GM12874 (cell line): ENCODE measurements at regions not wholly inside any gene's neighbourhood (a gene's known extent, or its start where the extent isn't known, plus 50 kb on each side); places are given as distances from the start of the nearest gene placed in this dataset.

ENCODE experiments used
- CTCF ChIP-seq: IDR thresholded peaks from 2 replicates; pipeline ENCODE4 v1.5.1; 2011; ENCODE audit warnings: low read depth, mild to moderate bottlenecking, control low read depth, low read length, moderate library complexity; ENCODE audit not compliant: insufficient read depth

DNA sequence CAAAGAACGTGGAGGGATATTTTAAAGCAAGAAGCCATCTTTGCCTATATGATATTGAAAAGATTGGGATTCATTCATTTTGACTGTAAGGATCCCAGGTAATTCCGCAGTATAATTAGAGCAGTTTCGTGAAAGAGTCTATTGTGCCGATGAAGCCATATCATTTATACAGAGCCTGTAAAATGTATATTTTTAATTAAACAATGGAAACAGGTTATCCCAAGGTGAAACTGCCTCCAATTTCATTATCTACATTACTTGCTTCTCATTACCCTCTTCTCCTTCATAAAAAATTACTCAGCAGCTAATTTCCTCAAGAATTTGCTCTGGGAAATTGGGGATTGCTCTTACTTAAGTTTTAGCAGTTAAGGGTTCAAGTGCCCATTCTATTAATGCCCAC lies 444.1 kb downstream of the SOCS6 start:
- no peak for TF ChIP-seq CTCF

DNA sequence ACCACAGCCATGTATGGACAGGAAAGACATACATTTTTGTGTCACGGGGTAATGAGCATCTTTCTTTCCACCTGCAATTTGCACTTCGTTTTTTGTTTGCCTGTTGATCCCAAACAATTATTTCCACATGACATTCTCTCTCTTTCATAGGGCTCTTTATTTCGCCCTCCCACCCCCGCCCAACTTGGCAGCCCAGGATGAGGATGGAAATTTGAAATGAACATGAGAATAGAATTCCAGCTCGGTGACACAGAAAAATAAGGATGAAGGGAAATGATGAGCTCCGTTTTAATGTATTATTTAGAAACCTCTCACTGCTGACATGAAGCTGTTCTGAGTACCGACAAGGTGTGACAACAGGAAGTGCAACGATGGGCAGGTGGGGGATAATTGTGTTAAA lies 443.3 kb downstream of the SOCS6 start:
- TF ChIP-seq CTCF, result no peak

DNA sequence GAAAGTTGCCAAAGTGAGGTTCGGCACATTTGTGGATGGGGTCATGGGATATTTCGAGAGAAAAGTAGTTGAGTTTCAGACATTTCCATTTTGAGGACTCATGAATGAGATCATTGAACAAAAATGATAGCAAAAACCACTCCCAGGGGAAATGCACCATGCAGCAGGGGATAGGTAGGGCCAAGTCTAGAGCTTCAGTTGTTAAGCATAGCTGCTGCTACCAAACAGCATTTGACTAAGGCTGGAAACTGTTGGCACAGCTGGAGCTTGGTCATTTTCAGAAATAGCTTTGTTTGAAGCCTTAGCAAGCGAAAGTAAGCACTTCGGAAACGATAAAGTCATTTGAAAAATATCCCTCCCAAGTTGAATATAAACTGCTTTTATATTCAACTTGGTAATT lies 431.8 kb downstream of the SOCS6 start:
- no peak for TF ChIP-seq CTCF

DNA sequence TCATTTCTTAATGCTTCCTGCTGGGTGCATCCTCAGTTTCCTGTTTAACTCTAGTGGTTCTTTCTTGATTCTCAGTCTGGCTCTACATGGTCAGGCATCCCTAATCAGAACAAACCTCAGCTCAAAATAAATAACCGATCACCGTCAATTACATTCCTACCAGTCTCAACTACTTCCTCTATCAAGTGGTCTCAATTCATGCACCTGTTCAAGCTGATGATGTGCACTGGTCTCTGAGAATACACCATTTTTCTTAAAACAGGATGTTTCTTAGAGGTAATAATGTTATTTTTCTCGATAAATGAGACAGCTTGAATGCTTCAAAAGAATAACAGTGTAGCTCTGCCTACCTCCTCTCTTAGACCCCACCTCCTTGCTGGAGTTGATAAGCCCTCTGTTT lies 420.9 kb downstream of the SOCS6 start:
- no peak for TF ChIP-seq CTCF

GRCh38 chr18:70709144-70709543 lies 420.3 kb downstream of the SOCS6 start:
- TF ChIP-seq CTCF, result no peak

DNA sequence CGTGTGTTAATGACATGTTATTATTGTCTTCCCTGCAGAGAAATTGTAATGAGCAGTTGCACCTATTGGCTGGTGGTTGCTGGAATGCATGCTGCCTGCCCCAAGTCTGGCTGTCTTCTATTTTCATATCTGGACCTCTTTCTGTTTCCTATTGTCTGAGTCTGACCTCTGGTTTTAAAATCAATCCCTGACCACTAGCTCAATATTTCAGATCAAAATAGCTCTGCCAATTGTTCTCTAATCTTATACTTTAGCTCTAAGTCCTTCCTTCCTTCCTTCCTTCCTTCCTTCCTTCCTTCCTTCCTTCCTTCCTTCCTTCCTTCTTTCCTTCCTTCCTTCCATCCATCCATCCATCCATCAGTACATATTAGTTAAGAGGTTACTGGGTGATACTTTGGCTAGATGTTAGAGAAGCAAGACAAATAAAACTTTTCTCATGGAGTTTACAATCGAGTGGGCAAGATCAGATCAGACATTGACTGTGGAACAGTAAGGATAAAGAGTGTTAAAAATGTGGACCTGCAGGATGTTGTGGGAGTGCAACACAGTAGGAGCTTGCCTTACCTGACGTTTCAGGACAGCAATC lies 417.1 kb downstream of the SOCS6 start:
- no peak for TF ChIP-seq CTCF

DNA sequence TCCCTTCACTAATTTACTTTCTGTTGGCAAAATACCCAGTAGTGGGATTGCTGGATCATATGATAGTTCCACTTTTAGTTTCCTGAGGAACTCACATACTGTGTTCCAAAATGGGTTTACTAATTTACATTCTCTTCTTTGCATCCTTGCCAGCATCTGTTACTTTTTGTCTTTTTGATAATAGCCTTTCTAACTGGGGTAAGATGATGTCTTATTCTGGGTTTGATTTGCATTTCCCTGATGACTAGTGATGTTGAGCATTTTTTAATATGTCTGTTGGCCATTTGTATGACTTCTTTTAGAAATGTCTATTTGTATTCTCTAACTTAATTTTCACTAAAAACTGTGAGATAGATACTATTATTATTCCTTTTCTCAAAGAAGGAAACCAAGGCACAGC lies 411.7 kb downstream of the SOCS6 start:
- no peak for TF ChIP-seq CTCF
